ENCODE measurements at regions not wholly inside any gene's neighbourhood (a gene's known extent, or its start where the extent isn't known, plus 50 kb on each side); places are given as distances from the start of the nearest gene placed in this dataset.

DNA sequence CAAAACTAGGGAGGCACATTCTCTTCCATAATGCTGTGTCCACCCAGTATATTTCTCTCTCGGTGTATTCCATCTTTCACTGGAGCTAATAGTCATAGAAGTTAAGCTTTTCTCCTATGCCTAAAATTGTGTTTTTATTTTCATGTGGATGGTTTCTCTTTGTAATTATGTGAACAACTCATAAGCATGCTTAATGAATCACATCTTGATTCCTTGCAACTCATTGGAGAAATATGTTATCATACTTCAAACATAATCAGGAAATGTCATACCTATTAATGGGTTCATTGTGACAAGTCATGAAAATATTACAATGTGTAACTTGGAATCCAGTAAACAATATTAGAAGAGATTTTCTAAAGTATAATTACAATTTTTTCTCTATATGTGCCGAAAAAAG is 186.3 kb downstream of the SLC7A11 start:
- DNase-seq: no peak
- Histone ChIP-seq H3K36me3 (no peaks in the 10 kb centered on the region), H3K4me3 (ENCODE audit: low read depth, low read length) (no peak overlapping the region), H3K27ac (no peak overlapping the region), H3K9me3 (ENCODE audit: severe bottlenecking) (no peaks in the 10 kb centered on the region), H3K27me3 (ENCODE audit: insufficient read depth, low read depth, severe bottlenecking) (no peaks in the 10 kb centered on the region)
- TF ChIP-seq, protein P1, sequence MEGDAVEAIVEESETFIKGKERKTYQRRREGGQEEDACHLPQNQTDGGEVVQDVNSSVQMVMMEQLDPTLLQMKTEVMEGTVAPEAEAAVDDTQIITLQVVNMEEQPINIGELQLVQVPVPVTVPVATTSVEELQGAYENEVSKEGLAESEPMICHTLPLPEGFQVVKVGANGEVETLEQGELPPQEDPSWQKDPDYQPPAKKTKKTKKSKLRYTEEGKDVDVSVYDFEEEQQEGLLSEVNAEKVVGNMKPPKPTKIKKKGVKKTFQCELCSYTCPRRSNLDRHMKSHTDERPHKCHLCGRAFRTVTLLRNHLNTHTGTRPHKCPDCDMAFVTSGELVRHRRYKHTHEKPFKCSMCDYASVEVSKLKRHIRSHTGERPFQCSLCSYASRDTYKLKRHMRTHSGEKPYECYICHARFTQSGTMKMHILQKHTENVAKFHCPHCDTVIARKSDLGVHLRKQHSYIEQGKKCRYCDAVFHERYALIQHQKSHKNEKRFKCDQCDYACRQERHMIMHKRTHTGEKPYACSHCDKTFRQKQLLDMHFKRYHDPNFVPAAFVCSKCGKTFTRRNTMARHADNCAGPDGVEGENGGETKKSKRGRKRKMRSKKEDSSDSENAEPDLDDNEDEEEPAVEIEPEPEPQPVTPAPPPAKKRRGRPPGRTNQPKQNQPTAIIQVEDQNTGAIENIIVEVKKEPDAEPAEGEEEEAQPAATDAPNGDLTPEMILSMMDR (IDR thresholded peaks at IDR 0.05; ENCODE audit: low read depth, low read length): no peak

DNA sequence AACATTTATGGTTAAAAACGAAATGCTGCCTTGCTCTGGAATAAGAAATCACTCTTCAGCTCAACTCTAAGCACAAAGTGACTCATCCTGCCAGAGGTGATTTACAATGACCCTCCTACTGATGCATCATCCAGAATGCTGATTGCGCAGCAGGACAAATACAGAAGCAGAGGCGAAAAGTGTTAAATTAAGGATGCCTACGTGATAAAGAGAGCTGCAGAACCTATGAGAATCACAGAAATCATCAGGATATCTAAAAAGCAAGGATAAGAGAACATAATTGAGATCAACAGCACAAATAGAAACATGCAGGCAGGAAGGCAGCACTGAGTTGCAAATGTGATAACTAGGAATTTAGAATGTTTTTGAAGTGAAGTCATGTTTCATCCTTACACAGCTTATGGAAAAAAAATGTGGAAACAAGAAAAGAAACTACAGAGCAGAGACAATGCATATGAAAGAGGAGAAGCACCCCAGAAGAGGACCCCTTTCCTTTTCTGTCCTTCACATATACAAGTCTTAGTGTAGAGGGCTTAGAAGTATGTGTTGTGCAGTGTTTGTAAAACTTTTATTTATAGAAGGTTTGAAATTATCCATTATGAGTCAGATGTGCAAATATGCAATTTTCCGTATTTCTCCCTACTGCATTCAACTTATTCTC is 188.4 kb downstream of the SLC7A11 start:
- H3K36me3 ChIP-seq: no peaks in the 10 kb centered on the region
- H3K27me3 ChIP-seq (ENCODE audit: insufficient read depth, low read depth, severe bottlenecking): no peaks in the 10 kb centered on the region
- no peak overlapping the region for H3K27ac ChIP-seq
- H3K9me3 ChIP-seq (ENCODE audit: severe bottlenecking): no peaks in the 10 kb centered on the region
- TF ChIP-seq, protein P1 (IDR thresholded peaks at IDR 0.05; ENCODE audit: low read depth, low read length): no peak
- no peak for DNase-seq
- H3K4me3 ChIP-seq (ENCODE audit: low read depth, low read length): no peak overlapping the region

- no peak overlapping the region for H3K27ac ChIP-seq
Observed at GRCh38 chr4:138052806-138053632, 189.1 kb downstream of the SLC7A11 start.

DNA sequence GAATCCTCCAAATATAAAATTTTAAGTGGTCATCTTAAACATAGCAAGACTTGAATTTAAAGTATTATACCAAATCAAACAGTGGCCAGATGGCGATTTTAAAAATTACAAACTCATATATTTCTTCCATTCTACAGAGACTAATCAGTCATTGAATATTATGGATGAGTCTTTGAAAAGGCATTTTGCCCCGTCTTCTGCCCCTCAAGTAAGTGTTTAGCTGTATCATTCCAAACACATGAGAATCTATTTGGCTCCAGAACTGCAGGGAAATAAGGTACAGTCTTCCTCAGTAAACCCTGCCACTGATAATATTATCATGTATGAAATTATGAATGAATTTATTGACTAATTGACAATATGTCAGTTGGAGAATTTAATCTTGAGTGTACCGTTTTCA is 191.0 kb downstream of the SLC7A11 start:
- H3K27me3 ChIP-seq (ENCODE audit: insufficient read depth, low read depth, severe bottlenecking): no peaks in the 10 kb centered on the region
- no peak overlapping the region for H3K27ac ChIP-seq
- no peaks in the 10 kb centered on the region for H3K9me3 ChIP-seq (ENCODE audit: severe bottlenecking)
- H3K4me3 ChIP-seq (ENCODE audit: low read depth, low read length): no peak overlapping the region
- no peak for DNase-seq
- TF ChIP-seq, protein P1 (IDR thresholded peaks at IDR 0.05; ENCODE audit: low read depth, low read length): no peak
- no peaks in the 10 kb centered on the region for H3K36me3 ChIP-seq

More at GRCh38 chr4:138052806-138053632, 189.1 kb downstream of the SLC7A11 start:
- TF ChIP-seq, protein P1 (IDR thresholded peaks at IDR 0.05; ENCODE audit: low read depth, low read length): no peak
- Histone ChIP-seq H3K36me3 (no peaks in the 10 kb centered on the region), H3K9me3 (ENCODE audit: severe bottlenecking) (no peaks in the 10 kb centered on the region), H3K27me3 (ENCODE audit: insufficient read depth, low read depth, severe bottlenecking) (no peaks in the 10 kb centered on the region), H3K4me3 (ENCODE audit: low read depth, low read length) (no peak overlapping the region)
- no peak for DNase-seq

- Histone ChIP-seq H3K27ac (no peak overlapping the region), H3K36me3 (no peaks in the 10 kb centered on the region), H3K9me3 (ENCODE audit: severe bottlenecking) (no peaks in the 10 kb centered on the region), H3K27me3 (ENCODE audit: insufficient read depth, low read depth, severe bottlenecking) (no peaks in the 10 kb centered on the region), H3K4me3 (ENCODE audit: low read depth, low read length) (no peak overlapping the region)
- peak; percentile 63 for DNase-seq
- TF ChIP-seq, protein P1 (IDR thresholded peaks at IDR 0.05; ENCODE audit: low read depth, low read length): no peak; the same call in 1 of the 2 replicates
Observed at GRCh38 chr4:138050601-138051000, 191.5 kb downstream of the SLC7A11 start.

All from WERI-Rb-1 (cell line).